ENCODE measurements at regions not wholly inside any gene's neighbourhood (a gene's known extent, or its start where the extent isn't known, plus 50 kb on each side); places are given as distances from the start of the nearest gene placed in this dataset.

DNA sequence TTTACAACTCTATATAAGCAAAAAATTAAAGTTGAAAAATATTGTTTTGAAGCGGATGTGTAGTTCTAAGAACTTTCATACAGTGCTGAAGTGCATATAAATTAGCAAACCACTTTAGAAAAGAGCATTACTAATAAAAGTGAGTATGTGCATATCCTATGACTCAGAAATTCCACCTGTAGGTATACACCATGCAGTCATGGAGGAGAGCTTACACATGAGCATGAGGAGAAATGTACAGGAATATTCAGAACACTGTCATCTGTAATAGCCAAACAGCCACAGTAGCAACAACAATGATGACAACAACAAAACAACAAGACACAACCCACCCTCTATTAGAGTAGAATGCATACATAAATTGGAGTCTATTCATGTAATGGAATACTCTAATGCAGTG lies 138.2 kb upstream of the ARRDC3 start:
- Histone ChIP-seq H3K79me2 (ENCODE audit: control insufficient read depth, insufficient read depth, low read length) (no peaks in the 10 kb centered on the region), H3K9me3 (replicated peaks; ENCODE audit: control insufficient read depth, insufficient read depth, low read length) (no peaks in the 10 kb centered on the region), H2AFZ (ENCODE audit: low read depth, low read length) (no peak overlapping the region), H3K9me1 (replicated peaks; ENCODE audit: control insufficient read depth, extremely low read depth, insufficient read depth, low read length) (no peaks in the 10 kb centered on the region), H3K4me3 (replicated peaks in 1 of 3; ENCODE audit: insufficient read depth in 1 of 3, low read depth in 1 of 3, low read length in 3 of 3) (no peak overlapping the region), H3K4me2 (ENCODE audit: insufficient read depth, low read length) (no peak overlapping the region), H3K27ac (ENCODE audit: insufficient read depth, low read depth, low read length) (no peak overlapping the region), H3K27me3 (ENCODE audit: control insufficient read depth in 2 of 2, insufficient read depth in 2 of 2, low read length in 2 of 2) (no peaks in the 10 kb centered on the region), H4K20me1 (replicated peaks; ENCODE audit: control insufficient read depth, extremely low read depth, insufficient read depth, low read length) (no peaks in the 10 kb centered on the region), H3K9ac (replicated peaks; ENCODE audit: extremely low read depth, insufficient read depth, low read length) (no peak overlapping the region), H3K36me3 (ENCODE audit: control insufficient read depth in 2 of 2, extremely low read depth in 1 of 2, insufficient read depth in 2 of 2, low read length in 2 of 2) (no peaks in the 10 kb centered on the region), H3K4me1 (ENCODE audit: control insufficient read depth, extremely low read depth, insufficient read depth, low read length) (no peaks in the 10 kb centered on the region)
- dilution Hi-C loops (cut with MboI; ENCODE audit: extremely low pct_ligation_motif_present, low sequenced_read_pairs) = no loop called here
- intact Hi-C loops (cut with micrococcal nuclease) = no loop called here
- ChIA-PET CTCF (interaction anchor here (0.7 kb wide), 1 partner anchor 408 kb away, joined by 3 read pairs; no protein-coding TSS in a partner anchor), POLR2A (no interaction called here)
- FAIRE-seq = no peak
- no peak for DNase-seq (ENCODE audit: low read depth, low spot score)
- TF ChIP-seq EZH2 (IDR thresholded peaks at IDR 0.05; ENCODE audit: borderline replicate concordance, low read depth, low read length, severe bottlenecking) (no peak), MYC (IDR thresholded peaks at IDR 0.05; ENCODE audit: low read depth, low read length) (no peak), JUN (IDR thresholded peaks at IDR 0.05; ENCODE audit: borderline replicate concordance, insufficient read depth, insufficient read length, low read depth) (no peak), POLR2A (IDR thresholded peaks at IDR 0.05; ENCODE audit: low read depth, low read length) (no peak), POLR2AphosphoS5 (IDR thresholded peaks at IDR 0.05; ENCODE audit: insufficient read depth, low read depth, low read length) (no peak), GATA2 (IDR thresholded peaks at IDR 0.05; ENCODE audit: insufficient read depth, insufficient read length, low read depth, low read length) (no peak), FOS (IDR thresholded peaks at IDR 0.05; ENCODE audit: borderline replicate concordance, insufficient read depth, low read length) (no peak)
- TF ChIP-seq, protein P1, sequence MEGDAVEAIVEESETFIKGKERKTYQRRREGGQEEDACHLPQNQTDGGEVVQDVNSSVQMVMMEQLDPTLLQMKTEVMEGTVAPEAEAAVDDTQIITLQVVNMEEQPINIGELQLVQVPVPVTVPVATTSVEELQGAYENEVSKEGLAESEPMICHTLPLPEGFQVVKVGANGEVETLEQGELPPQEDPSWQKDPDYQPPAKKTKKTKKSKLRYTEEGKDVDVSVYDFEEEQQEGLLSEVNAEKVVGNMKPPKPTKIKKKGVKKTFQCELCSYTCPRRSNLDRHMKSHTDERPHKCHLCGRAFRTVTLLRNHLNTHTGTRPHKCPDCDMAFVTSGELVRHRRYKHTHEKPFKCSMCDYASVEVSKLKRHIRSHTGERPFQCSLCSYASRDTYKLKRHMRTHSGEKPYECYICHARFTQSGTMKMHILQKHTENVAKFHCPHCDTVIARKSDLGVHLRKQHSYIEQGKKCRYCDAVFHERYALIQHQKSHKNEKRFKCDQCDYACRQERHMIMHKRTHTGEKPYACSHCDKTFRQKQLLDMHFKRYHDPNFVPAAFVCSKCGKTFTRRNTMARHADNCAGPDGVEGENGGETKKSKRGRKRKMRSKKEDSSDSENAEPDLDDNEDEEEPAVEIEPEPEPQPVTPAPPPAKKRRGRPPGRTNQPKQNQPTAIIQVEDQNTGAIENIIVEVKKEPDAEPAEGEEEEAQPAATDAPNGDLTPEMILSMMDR (IDR thresholded peaks at IDR 0.05; ENCODE audit: extremely low read depth in 1 of 2, insufficient read depth in 1 of 2, low read depth in 1 of 2, low read length in 2 of 2) = no peak
- TF ChIP-seq, protein P2, sequence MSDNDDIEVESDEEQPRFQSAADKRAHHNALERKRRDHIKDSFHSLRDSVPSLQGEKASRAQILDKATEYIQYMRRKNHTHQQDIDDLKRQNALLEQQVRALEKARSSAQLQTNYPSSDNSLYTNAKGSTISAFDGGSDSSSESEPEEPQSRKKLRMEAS (IDR thresholded peaks at IDR 0.05; ENCODE audit: insufficient read depth, insufficient read length) = no peak
- BruUV-seq (replicated peaks) = no TSS peak

All from endothelial cell of umbilical vein (primary cell).